ENCODE measurements at regions not wholly inside any gene's neighbourhood (a gene's known extent, or its start where the extent isn't known, plus 50 kb on each side); places are given as distances from the start of the nearest gene placed in this dataset.

- Histone ChIP-seq H3K4me3 (no peak overlapping the region), H3K27ac (no peak overlapping the region), H3K36me3 (no peaks in the 10 kb centered on the region), H3K4me1 (ENCODE audit: low read depth) (no peaks in the 10 kb centered on the region), H3K27me3 (no peaks in the 10 kb centered on the region), H3K9me3 (ENCODE audit: low read depth) (no peaks in the 10 kb centered on the region)
- TF ChIP-seq CTCF (IDR thresholded peaks at IDR 0.05; ENCODE audit: low read depth, low read length), result no peak
- no peak for DNase-seq (ENCODE audit: low read depth in 1 of 2, low spot score in 1 of 2)
Observed at GRCh38 chr2:226126104-226126503, 673.5 kb downstream of the IRS1 start.

- H3K27me3 ChIP-seq, result no peaks in the 10 kb centered on the region
- H3K9me3 ChIP-seq (ENCODE audit: low read depth), result no peaks in the 10 kb centered on the region
- no peak overlapping the region for H3K27ac ChIP-seq
- H3K4me3 ChIP-seq, result no peak overlapping the region
- TF ChIP-seq CTCF (IDR thresholded peaks at IDR 0.05; ENCODE audit: low read depth, low read length), result no peak
- no peaks in the 10 kb centered on the region for H3K4me1 ChIP-seq (ENCODE audit: low read depth)
- no peaks in the 10 kb centered on the region for H3K36me3 ChIP-seq
- peak in 1 of 2 donors; percentile 53 for DNase-seq (ENCODE audit: low read depth in 1 of 2, low spot score in 1 of 2)
Observed at GRCh38 chr2:226125176-226125883, 674.3 kb downstream of the IRS1 start.

GRCh38 chr2:226124548-226125011, 675.0 kb downstream of the IRS1 start:
- H3K27ac ChIP-seq, result no peak overlapping the region
- H3K4me3 ChIP-seq, result no peak overlapping the region
- H3K4me1 ChIP-seq (ENCODE audit: low read depth), result no peaks in the 10 kb centered on the region
- H3K36me3 ChIP-seq, result no peaks in the 10 kb centered on the region
- no peaks in the 10 kb centered on the region for H3K27me3 ChIP-seq
- H3K9me3 ChIP-seq (ENCODE audit: low read depth), result no peaks in the 10 kb centered on the region
- peak in 1 of 2 donors; percentile 69 for DNase-seq (ENCODE audit: low read depth in 1 of 2, low spot score in 1 of 2)
- TF ChIP-seq CTCF (IDR thresholded peaks at IDR 0.05; ENCODE audit: low read depth, low read length), result no peak

- Histone ChIP-seq H3K27me3 (no peaks in the 10 kb centered on the region), H3K36me3 (no peaks in the 10 kb centered on the region), H3K4me3 (no peak overlapping the region), H3K9me3 (ENCODE audit: low read depth) (no peaks in the 10 kb centered on the region), H3K4me1 (ENCODE audit: low read depth) (no peaks in the 10 kb centered on the region), H3K27ac (no peak overlapping the region)
- no peak for TF ChIP-seq CTCF (IDR thresholded peaks at IDR 0.05; ENCODE audit: low read depth, low read length)
- DNase-seq (ENCODE audit: low read depth in 1 of 2, low spot score in 1 of 2), result peak in 1 of 2 donors; percentile 53
Observed at GRCh38 chr2:226123300-226123699, 676.3 kb downstream of the IRS1 start.

- no peaks in the 10 kb centered on the region for H3K27me3 ChIP-seq
- H3K36me3 ChIP-seq, result no peaks in the 10 kb centered on the region
- DNase-seq (ENCODE audit: low read depth in 1 of 2, low spot score in 1 of 2), result no peak
- no peaks in the 10 kb centered on the region for H3K9me3 ChIP-seq (ENCODE audit: low read depth)
- no peaks in the 10 kb centered on the region for H3K4me1 ChIP-seq (ENCODE audit: low read depth)
- no peak for TF ChIP-seq CTCF (IDR thresholded peaks at IDR 0.05; ENCODE audit: low read depth, low read length)
- no peak overlapping the region for H3K27ac ChIP-seq
- no peak overlapping the region for H3K4me3 ChIP-seq
Observed at GRCh38 chr2:226122041-226122440, 677.6 kb downstream of the IRS1 start.

All from cardiac muscle cell (in vitro differentiated cells and primary cell).